Osteoblast (primary cell): ENCODE measurements at regions not wholly inside any gene's neighbourhood (a gene's known extent, or its start where the extent isn't known, plus 50 kb on each side); places are given as distances from the start of the nearest gene placed in this dataset.
A peak's percentile ranks its signal among the peaks of the same experiment; 100 is the strongest.

Source experiments
- DNase-seq: peaks from one replicate; pipeline ENCODE4 v3.0.0; 2011; ENCODE audit warnings: low spot score, mixed read lengths; ENCODE audit not compliant: insufficient read length; ENCODE audit errors: missing footprints
- H2AFZ ChIP-seq: 2 replicates; pipeline ENCODE4 v1.6.0; 2011; ENCODE audit warnings: mild to moderate bottlenecking, low read length
- H3K27ac ChIP-seq: 2 replicates; pipeline ENCODE4 v1.5.1; 2011; ENCODE audit warnings: mild to moderate bottlenecking, low read depth, low read length, moderate library complexity
- H3K27me3 ChIP-seq: 2 replicates; pipeline ENCODE4 v1.6.0; 2012; ENCODE audit warnings: mild to moderate bottlenecking, control low read depth, inconsistent platforms, low read length, moderate library complexity; ENCODE audit not compliant: insufficient read depth
- H3K36me3 ChIP-seq: 2 replicates; pipeline ENCODE4 v1.5.1; 2011; ENCODE audit warnings: mild to moderate bottlenecking, low read length, control low read depth, moderate library complexity; ENCODE audit not compliant: insufficient read depth
- H3K4me1 ChIP-seq: 2 replicates; pipeline ENCODE4 v1.5.1; 2011; ENCODE audit warnings: mild to moderate bottlenecking, low read length, control low read depth, moderate library complexity; ENCODE audit not compliant: insufficient read depth
- H3K4me2 ChIP-seq: 2 replicates; pipeline ENCODE4 v1.6.0; 2011; ENCODE audit warnings: mild to moderate bottlenecking, low read length; ENCODE audit not compliant: insufficient read depth
- H3K4me3 ChIP-seq: fragments of 200-600 bp; sonication (generic); 3 replicates; pipeline ENCODE4 v1.5.1; 2012; ENCODE audit warnings: mild to moderate bottlenecking, low read length, inconsistent platforms; ENCODE audit not compliant: insufficient read depth
- H3K79me2 ChIP-seq: 2 replicates; pipeline ENCODE4 v1.6.0; 2012; ENCODE audit warnings: mild to moderate bottlenecking, low read length, control low read depth, inconsistent platforms; ENCODE audit not compliant: insufficient read depth
- H3K9me3 ChIP-seq: 2 replicates; pipeline ENCODE4 v1.5.1; 2011; ENCODE audit warnings: low read depth, low read length, control low read depth
- H4K20me1 ChIP-seq: 2 replicates; pipeline ENCODE4 v1.6.0; 2012; ENCODE audit warnings: mild to moderate bottlenecking, low read length, control low read depth; ENCODE audit not compliant: insufficient read depth
- CTCF ChIP-seq: IDR thresholded peaks from 2 replicates; pipeline ENCODE4 v1.5.1; 2011; ENCODE audit warnings: mild to moderate bottlenecking, low read depth, low read length, moderate library complexity; ENCODE audit errors: extremely low read depth

DNA sequence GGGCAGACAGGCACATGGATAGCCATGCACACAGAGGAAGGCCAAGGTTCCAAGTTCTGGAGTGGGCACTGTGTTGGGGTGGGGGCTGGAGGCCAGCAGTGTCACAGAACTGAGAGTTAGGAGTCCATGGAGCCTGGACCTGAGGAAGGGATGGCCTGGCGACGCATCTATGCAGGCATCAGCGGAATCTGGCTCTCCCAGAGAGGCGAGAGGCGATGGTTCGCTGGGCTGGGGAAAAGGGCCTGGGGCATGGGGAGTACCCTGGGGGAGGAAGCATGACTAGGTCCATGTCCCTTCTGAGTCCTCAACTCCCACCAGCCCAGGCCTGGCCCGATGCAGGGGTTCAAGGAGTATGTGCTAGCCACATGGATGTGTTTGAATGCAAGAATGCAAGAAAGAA lies 192.8 kb upstream of the LINGO1 start:
- Histone ChIP-seq H2AFZ (no peak overlapping the region), H3K27ac (no peak overlapping the region), H3K4me1 (peaks cover 5% of the 10 kb centered on the region), H3K4me3 (no peak overlapping the region), H3K27me3 (peaks cover 25% of the 10 kb centered on the region), H3K36me3 (no peaks in the 10 kb centered on the region), H3K79me2 (no peaks in the 10 kb centered on the region), H3K9me3 (no peaks in the 10 kb centered on the region), H4K20me1 (peaks cover 3% of the 10 kb centered on the region), H3K4me2 (no peak overlapping the region)
- peak; percentile 65 for DNase-seq
- TF ChIP-seq CTCF: no peak

- DNase-seq: peak; percentile 35
- no peaks in the 10 kb centered on the region for H3K36me3 ChIP-seq
- H3K27ac ChIP-seq: no peak overlapping the region
- peaks cover 3% of the 10 kb centered on the region for H4K20me1 ChIP-seq
- H3K79me2 ChIP-seq: no peaks in the 10 kb centered on the region
- H3K27me3 ChIP-seq: peaks cover 28% of the 10 kb centered on the region
- H2AFZ ChIP-seq: no peak overlapping the region
- H3K9me3 ChIP-seq: no peaks in the 10 kb centered on the region
- H3K4me1 ChIP-seq: peaks cover 5% of the 10 kb centered on the region
- no peak overlapping the region for H3K4me2 ChIP-seq
- no peak overlapping the region for H3K4me3 ChIP-seq
- no peak for TF ChIP-seq CTCF
Observed at GRCh38 chr15:77825252-77825542, 192.5 kb upstream of the LINGO1 start.

- Histone ChIP-seq H3K9me3 (no peaks in the 10 kb centered on the region), H3K4me2 (no peak overlapping the region), H4K20me1 (peaks cover 3% of the 10 kb centered on the region), H3K36me3 (no peaks in the 10 kb centered on the region), H2AFZ (no peak overlapping the region), H3K79me2 (no peaks in the 10 kb centered on the region), H3K4me3 (no peak overlapping the region), H3K27me3 (peaks cover 34% of the 10 kb centered on the region), H3K4me1 (no peaks in the 10 kb centered on the region), H3K27ac (no peak overlapping the region)
- TF ChIP-seq CTCF: no peak
- peak; percentile 47 for DNase-seq
Observed at GRCh38 chr15:77824361-77825251, 191.9 kb upstream of the LINGO1 start.

DNA sequence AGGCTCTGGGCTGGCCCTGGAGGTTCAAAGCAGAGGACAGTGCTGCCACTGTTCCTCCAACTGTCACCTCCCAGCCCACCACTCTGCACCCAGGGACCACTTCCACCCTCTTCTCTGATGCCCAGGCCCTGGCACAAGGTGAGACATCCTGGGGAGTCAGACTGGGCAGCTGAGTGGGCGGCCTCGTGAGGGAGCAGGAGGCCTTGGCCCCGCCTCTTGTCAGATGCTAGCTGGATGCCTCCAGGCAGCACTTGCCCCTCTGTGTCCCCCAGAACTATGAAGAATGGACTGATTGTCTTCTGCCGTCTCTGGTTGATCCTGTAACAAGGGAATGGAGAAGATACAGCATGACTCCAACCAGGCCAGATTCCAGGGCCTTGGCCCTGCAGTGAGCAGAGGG lies 191.0 kb upstream of the LINGO1 start:
- H3K27ac ChIP-seq: no peak overlapping the region
- no peaks in the 10 kb centered on the region for H3K4me1 ChIP-seq
- peaks cover 38% of the 10 kb centered on the region for H3K27me3 ChIP-seq
- H3K4me3 ChIP-seq: no peak overlapping the region
- no peaks in the 10 kb centered on the region for H3K9me3 ChIP-seq
- no peaks in the 10 kb centered on the region for H3K79me2 ChIP-seq
- H3K4me2 ChIP-seq: no peak overlapping the region
- H4K20me1 ChIP-seq: peaks cover 3% of the 10 kb centered on the region
- peak; percentile 55 for DNase-seq
- H2AFZ ChIP-seq: no peak overlapping the region
- no peak for TF ChIP-seq CTCF
- no peaks in the 10 kb centered on the region for H3K36me3 ChIP-seq
